ENCODE measurements at regions not wholly inside any gene's neighbourhood (a gene's known extent, or its start where the extent isn't known, plus 50 kb on each side); places are given as distances from the start of the nearest gene placed in this dataset.

GRCh38 chr1:34682452-34683223, 72.2 kb upstream of the GJB5 start:
- H3K36me3 Mint-ChIP-seq (ENCODE audit: low read depth), result no peaks in the 10 kb centered on the region
- no peak overlapping the region for H3K27ac Mint-ChIP-seq
- peaks cover 11% of the 10 kb centered on the region for H3K27me3 Mint-ChIP-seq
- intact Hi-C loops (cut with DNase I, micrococcal nuclease), result loop anchor here in 1 of 2 experiments (5.0 kb wide), 1 partner anchor 220 kb away; no protein-coding TSS in a partner anchor
- peaks cover 6% of the 10 kb centered on the region for H3K4me1 Mint-ChIP-seq
- H3K4me3 Mint-ChIP-seq, result no peak overlapping the region
- DNase-seq (no peak), ATAC-seq (no peak)
- no peaks in the 10 kb centered on the region for H3K9me3 Mint-ChIP-seq (ENCODE audit: low read depth)
- ChIA-PET POLR2A (no interaction called here), CTCF (interaction anchor here (1.4 to 2.3 kb wide), 2 partner anchors 60 to 222 kb away, joined by 4 to 5 read pairs; no protein-coding TSS in a partner anchor)

DNA sequence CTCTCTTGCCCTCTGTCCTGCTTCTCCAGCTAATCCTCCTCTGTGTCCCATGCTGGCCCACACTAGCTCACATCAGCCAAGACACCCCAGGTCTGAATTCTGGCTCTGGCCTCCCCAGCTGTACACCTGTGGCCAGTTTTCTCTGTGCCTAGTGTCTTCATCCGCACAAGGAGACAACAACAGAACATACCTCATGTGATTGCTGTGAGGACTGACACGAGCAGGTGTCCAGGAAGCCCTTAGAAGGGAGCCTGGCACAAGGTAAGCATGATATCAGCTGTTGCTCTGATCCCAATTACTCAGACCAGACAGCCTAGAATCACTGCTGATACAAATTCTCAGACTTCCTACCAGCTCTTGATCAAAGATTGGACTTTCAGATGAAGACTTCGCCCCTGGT, 71.2 kb upstream of the GJB5 start:
- Mint-ChIP-seq H3K4me3 (no peak overlapping the region), H3K36me3 (ENCODE audit: low read depth) (no peaks in the 10 kb centered on the region), H3K9me3 (ENCODE audit: low read depth) (no peaks in the 10 kb centered on the region), H3K27ac (no peak overlapping the region), H3K27me3 (peaks cover 8% of the 10 kb centered on the region), H3K4me1 (peaks cover 6% of the 10 kb centered on the region)
- no peak for ATAC-seq
- intact Hi-C loops (cut with DNase I, micrococcal nuclease), result loop anchor here in 1 of 2 experiments (5.0 kb wide), 1 partner anchor 221 kb away; no protein-coding TSS in a partner anchor
- DNase-seq, result no peak
- ChIA-PET POLR2A (no interaction called here), CTCF (interaction anchor here (0.9 to 2.3 kb wide), 2 partner anchors 10 to 223 kb away, joined by 3 to 5 read pairs; no protein-coding TSS in a partner anchor)

- CTCF ChIA-PET, result interaction anchor here (2.3 kb wide), 1 partner anchor 224 kb away, joined by 5 read pairs; no protein-coding TSS in a partner anchor
- Mint-ChIP-seq H3K4me1 (peaks cover 6% of the 10 kb centered on the region), H3K36me3 (ENCODE audit: low read depth) (no peaks in the 10 kb centered on the region), H3K4me3 (no peak overlapping the region), H3K9me3 (ENCODE audit: low read depth) (no peaks in the 10 kb centered on the region), H3K27ac (no peak overlapping the region), H3K27me3 (peaks cover 3% of the 10 kb centered on the region)
- POLR2A ChIA-PET, result interaction anchor here (0.6 kb wide), 1 partner anchor 197 kb away, joined by 4 read pairs; no protein-coding TSS in a partner anchor
- DNase-seq, result peak; percentile 55
- peak; percentile 92 for ATAC-seq
- intact Hi-C loops (cut with DNase I, micrococcal nuclease), result loop anchor here in 1 of 2 experiments (5.0 kb wide), 1 partner anchor 222 kb away; no protein-coding TSS in a partner anchor
Measured at GRCh38 chr1:34684266-34684665, 70.6 kb upstream of the GJB5 start.

DNA sequence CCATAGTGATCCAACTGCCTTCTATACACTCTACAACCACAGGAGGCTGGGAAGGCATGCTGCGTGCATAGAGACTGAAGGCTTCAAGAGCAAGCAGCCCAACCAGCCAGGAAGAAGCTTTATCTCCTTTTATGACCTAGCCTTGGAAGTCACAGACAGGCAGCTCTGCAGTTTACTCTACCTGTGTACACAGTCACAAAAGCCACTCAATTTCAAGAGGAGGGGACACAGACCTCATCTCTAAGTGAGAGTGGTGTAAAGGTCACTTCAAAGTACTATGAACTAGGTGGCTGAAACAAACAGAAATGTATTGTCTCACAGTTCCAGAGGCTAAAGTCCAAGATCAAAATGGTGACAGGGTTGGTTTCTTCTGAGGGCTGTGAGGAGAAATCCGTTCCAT, 69.6 kb upstream of the GJB5 start:
- Mint-ChIP-seq H3K36me3 (ENCODE audit: low read depth) (no peaks in the 10 kb centered on the region), H3K4me1 (peaks cover 6% of the 10 kb centered on the region), H3K27me3 (peaks cover 9% of the 10 kb centered on the region), H3K4me3 (no peak overlapping the region), H3K9me3 (ENCODE audit: low read depth) (no peaks in the 10 kb centered on the region), H3K27ac (no peak overlapping the region)
- ChIA-PET POLR2A (no interaction called here), CTCF (no interaction called here)
- intact Hi-C loops (cut with DNase I, micrococcal nuclease), result no loop called here
- DNase-seq (no peak), ATAC-seq (no peak)

GRCh38 chr1:34686531-34686930, 68.3 kb upstream of the GJB5 start:
- H3K36me3 Mint-ChIP-seq (ENCODE audit: low read depth), result no peaks in the 10 kb centered on the region
- no peaks in the 10 kb centered on the region for H3K9me3 Mint-ChIP-seq (ENCODE audit: low read depth)
- ATAC-seq (no peak), DNase-seq (no peak)
- no peak overlapping the region for H3K27ac Mint-ChIP-seq
- ChIA-PET CTCF (interaction anchor here (1.5 kb wide), 1 partner anchor 10 kb away, joined by 4 read pairs; no protein-coding TSS in a partner anchor), POLR2A (no interaction called here)
- H3K4me3 Mint-ChIP-seq, result no peak overlapping the region
- H3K27me3 Mint-ChIP-seq, result peaks cover 16% of the 10 kb centered on the region
- H3K4me1 Mint-ChIP-seq, result peaks cover 6% of the 10 kb centered on the region
- intact Hi-C loops (cut with DNase I, micrococcal nuclease), result no loop called here

- POLR2A ChIA-PET, result no interaction called here
- H3K9me3 Mint-ChIP-seq (ENCODE audit: low read depth), result no peaks in the 10 kb centered on the region
- CTCF ChIA-PET, result no interaction called here
- peaks cover 16% of the 10 kb centered on the region for H3K27me3 Mint-ChIP-seq
- ATAC-seq (no peak), DNase-seq (no peak)
- intact Hi-C loops (cut with DNase I, micrococcal nuclease), result no loop called here
- H3K36me3 Mint-ChIP-seq (ENCODE audit: low read depth), result no peaks in the 10 kb centered on the region
- H3K4me3 Mint-ChIP-seq, result no peak overlapping the region
- H3K27ac Mint-ChIP-seq, result no peak overlapping the region
- H3K4me1 Mint-ChIP-seq, result peaks cover 6% of the 10 kb centered on the region
Measured at GRCh38 chr1:34688006-34688741, 66.7 kb upstream of the GJB5 start.

DNA sequence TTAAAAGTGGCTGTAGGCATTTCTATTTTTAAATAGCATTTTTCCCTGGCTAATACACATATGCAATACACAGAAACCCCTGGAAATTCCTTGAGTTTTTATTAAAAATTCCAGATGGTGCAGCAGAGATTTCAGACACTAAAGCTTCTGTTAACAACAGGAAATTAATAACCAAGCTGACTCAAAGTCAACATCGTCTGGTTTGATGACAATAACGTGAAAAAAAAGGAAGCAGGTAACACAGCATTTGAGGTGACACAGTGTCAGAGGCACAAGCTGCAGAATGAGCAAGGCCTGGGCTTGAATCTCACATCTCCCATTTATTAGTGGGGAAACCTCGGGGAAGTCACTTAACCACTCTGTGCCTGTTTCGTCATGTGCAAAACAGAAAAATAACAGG, 64.6 kb upstream of the GJB5 start:
- Mint-ChIP-seq H3K4me3 (no peak overlapping the region), H3K27ac (no peak overlapping the region), H3K27me3 (peaks cover 18% of the 10 kb centered on the region), H3K9me3 (ENCODE audit: low read depth) (no peaks in the 10 kb centered on the region), H3K36me3 (ENCODE audit: low read depth) (no peaks in the 10 kb centered on the region), H3K4me1 (no peaks in the 10 kb centered on the region)
- DNase-seq (no peak), ATAC-seq (no peak)
- intact Hi-C loops (cut with DNase I, micrococcal nuclease), result no loop called here
- ChIA-PET CTCF (no interaction called here), POLR2A (interaction anchor here (0.7 kb wide), 1 partner anchor 958 kb away, joined by 4 read pairs; no protein-coding TSS in a partner anchor)

DNA sequence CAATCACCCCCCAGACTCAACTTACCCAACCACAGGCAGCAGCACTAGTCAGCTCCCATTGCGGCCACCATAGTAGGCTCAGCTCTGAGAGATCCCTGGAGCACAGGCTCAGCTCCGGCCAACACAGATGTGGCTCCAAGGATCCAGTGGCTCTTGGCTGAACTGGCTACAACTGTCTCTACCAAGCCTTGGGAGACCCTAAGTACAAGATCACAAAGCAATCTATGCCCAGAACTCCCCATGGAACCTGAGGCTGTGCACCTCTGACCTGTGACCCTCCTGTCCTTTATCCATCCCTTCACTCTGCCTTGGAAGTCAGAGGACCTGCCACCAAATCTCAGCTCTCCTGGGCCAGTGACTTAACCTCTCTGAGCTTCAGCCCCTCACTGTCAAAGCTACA, 61.8 kb upstream of the GJB5 start:
- intact Hi-C loops (cut with DNase I, micrococcal nuclease), result no loop called here

DNA sequence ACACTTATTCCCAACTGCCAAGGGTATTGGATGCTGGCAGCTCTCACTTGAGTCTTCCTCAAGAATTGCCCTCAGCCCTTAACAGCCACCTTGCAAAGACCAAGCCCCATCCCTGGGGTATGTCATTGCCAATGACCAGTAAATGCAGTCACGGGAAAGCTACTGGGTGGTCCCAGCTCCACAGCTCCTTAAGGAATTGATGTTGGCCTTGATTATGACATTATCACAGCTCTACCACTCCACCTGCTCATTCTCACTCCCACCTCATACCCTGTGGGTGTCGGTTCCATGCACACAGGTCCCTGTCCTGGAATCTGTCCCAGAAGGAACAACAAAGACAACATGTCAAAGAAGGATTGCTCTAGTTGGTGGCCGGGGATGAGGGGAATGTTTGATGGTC, 60.5 kb upstream of the GJB5 start:
- CTCF ChIA-PET, result interaction anchor here (0.9 kb wide), 1 partner anchor 13 kb away, joined by 3 read pairs; no protein-coding TSS in a partner anchor

More for the DNA sequence above, 61.8 kb upstream of the GJB5 start:
- peaks cover 21% of the 10 kb centered on the region for H3K27me3 Mint-ChIP-seq
- ATAC-seq (no peak), DNase-seq (no peak)
- no peaks in the 10 kb centered on the region for H3K4me1 Mint-ChIP-seq
- H3K27ac Mint-ChIP-seq, result no peak overlapping the region
- H3K9me3 Mint-ChIP-seq (ENCODE audit: low read depth), result no peaks in the 10 kb centered on the region
- no peak overlapping the region for H3K4me3 Mint-ChIP-seq
- ChIA-PET POLR2A (no interaction called here), CTCF (no interaction called here)
- no peaks in the 10 kb centered on the region for H3K36me3 Mint-ChIP-seq (ENCODE audit: low read depth)

DNA sequence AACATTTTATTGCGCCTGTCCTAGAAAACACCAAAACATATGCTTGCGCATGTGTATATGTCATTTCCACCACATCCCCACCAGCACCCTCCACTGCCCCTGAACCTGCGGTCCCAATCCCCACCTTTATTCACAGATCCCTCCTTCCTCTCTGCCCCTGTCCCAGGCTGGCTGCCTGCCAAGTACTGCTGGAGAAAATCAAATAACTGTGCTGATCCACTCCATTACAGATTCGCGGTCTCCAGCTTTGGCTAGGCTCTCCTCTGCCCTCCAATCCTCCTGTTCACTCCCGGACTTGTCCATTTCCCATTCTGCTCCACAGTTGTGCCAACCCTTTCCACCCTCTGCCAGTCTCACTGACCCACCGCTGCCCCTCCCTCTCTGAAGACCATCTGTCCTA, 59.3 kb upstream of the GJB5 start:
- ChIA-PET POLR2A (no interaction called here), CTCF (no interaction called here)
- Mint-ChIP-seq H3K4me3 (no peak overlapping the region), H3K9me3 (ENCODE audit: low read depth) (no peaks in the 10 kb centered on the region), H3K36me3 (ENCODE audit: low read depth) (no peaks in the 10 kb centered on the region), H3K27ac (no peak overlapping the region), H3K27me3 (peaks cover 12% of the 10 kb centered on the region), H3K4me1 (no peaks in the 10 kb centered on the region)
- intact Hi-C loops (cut with DNase I, micrococcal nuclease), result no loop called here
- DNase-seq (no peak), ATAC-seq (no peak)

More for the DNA sequence above, 60.5 kb upstream of the GJB5 start:
- Mint-ChIP-seq H3K9me3 (ENCODE audit: low read depth) (no peaks in the 10 kb centered on the region), H3K4me1 (no peaks in the 10 kb centered on the region), H3K4me3 (no peak overlapping the region), H3K27ac (no peak overlapping the region), H3K36me3 (ENCODE audit: low read depth) (no peaks in the 10 kb centered on the region), H3K27me3 (peaks cover 21% of the 10 kb centered on the region)
- POLR2A ChIA-PET, result no interaction called here
- ATAC-seq (no peak), DNase-seq (no peak)
- intact Hi-C loops (cut with DNase I, micrococcal nuclease), result no loop called here

DNA sequence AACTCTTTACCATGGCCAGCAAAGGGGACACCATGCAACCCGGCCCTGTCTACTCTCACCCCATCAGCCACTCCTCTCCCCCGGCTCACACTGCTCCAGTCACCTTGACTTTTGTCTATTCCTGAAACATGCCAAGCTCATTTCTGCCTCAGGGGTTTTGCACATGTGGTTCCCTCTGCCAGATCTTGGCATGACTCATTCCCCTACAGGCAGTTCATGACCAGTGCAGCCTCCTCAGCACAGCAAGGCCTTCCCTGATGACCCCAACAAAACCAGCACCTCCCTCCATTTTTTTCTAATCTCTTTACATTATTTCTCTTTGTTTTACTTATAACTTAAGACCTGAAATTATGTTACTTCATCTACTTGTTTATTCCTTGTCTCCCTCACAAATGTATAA, 58.6 kb upstream of the GJB5 start:
- ChIA-PET POLR2A (no interaction called here), CTCF (interaction anchor here (0.6 to 1.1 kb wide), 2 partner anchors 46 to 1193 kb away, joined by 3 read pairs; no protein-coding TSS in a partner anchor)
- Mint-ChIP-seq H3K4me3 (no peak overlapping the region), H3K27me3 (peaks cover 10% of the 10 kb centered on the region), H3K36me3 (ENCODE audit: low read depth) (no peaks in the 10 kb centered on the region), H3K9me3 (ENCODE audit: low read depth) (no peaks in the 10 kb centered on the region), H3K27ac (no peak overlapping the region), H3K4me1 (no peaks in the 10 kb centered on the region)
- DNase-seq (no peak), ATAC-seq (no peak)
- intact Hi-C loops (cut with DNase I, micrococcal nuclease), result no loop called here

Data from activated CD4-positive, alpha-beta T cell treated with anti-CD3 and anti-CD28 coated beads for 36 hours (primary cell).